Suprapubic skin (tissue), 4 donors: ENCODE measurements at regions not wholly inside any gene's neighbourhood (a gene's known extent, or its start where the extent isn't known, plus 50 kb on each side); places are given as distances from the start of the nearest gene placed in this dataset.
"Not testable (repeated sequence)": the region's sequence is repeated elsewhere in the genome, so short reads cannot be mapped to it uniquely, and the experiment has no call there.

Experiments
- DNase-seq, 2 donors: peaks; one replicate each; pipeline ENCODE4 v3.0.0-alpha.2; 2019; ENCODE audit warnings: low spot score in 2 of 2
- H3K27ac ChIP-seq: fragments of 200-600 bp; sonication (generic); one replicate; pipeline ENCODE4 v1.5.1; 2019
- H3K27me3 ChIP-seq: fragments of 200-600 bp; sonication (generic); one replicate; pipeline ENCODE4 v1.5.1; 2019
- H3K36me3 ChIP-seq: fragments of 200-600 bp; sonication (generic); one replicate; pipeline ENCODE4 v1.5.1; 2019
- H3K4me1 ChIP-seq: fragments of 200-600 bp; sonication (generic); one replicate; pipeline ENCODE4 v1.5.1; 2019
- H3K4me3 ChIP-seq: fragments of 200-600 bp; sonication (generic); one replicate; pipeline ENCODE4 v1.5.1; 2019; ENCODE audit warnings: mild to moderate bottlenecking
- H3K9me3 ChIP-seq: fragments of 200-600 bp; sonication (generic); one replicate; pipeline ENCODE4 v1.5.1; 2019
- EP300 ChIP-seq: sonication (generic); formaldehyde crosslinking; IDR thresholded peaks from one replicate; pipeline ENCODE4 v1.6.1; 2017; ENCODE audit warnings: antibody characterized with exemption
- POLR2A ChIP-seq, 2 donors: fragments of 450-650 bp; IDR thresholded peaks; one replicate each; pipeline ENCODE4 v1.6.1; 2017; ENCODE audit warnings: antibody characterized with exemption in 2 of 2, mild to moderate bottlenecking in 2 of 2, moderate library complexity in 2 of 2
- POLR2AphosphoS5 ChIP-seq, 3 donors: sonication (generic); formaldehyde crosslinking; IDR thresholded peaks; one replicate each; pipeline ENCODE4 v1.6.1; 2017; ENCODE audit warnings: antibody characterized with exemption in 3 of 3
- WGBS: methylation state at CpG from one replicate; pipeline ENCODE4 v1.1.5; 2018; 5-methylcytosine and 5-hydroxymethylcytosine counted together
- TF ChIP-seq, protein P1 (sequence below), 2 donors: fragments of 200-600 bp in 1 of 2; fragments of 450-650 bp in 1 of 2; sonication (generic) in 1 of 2; IDR thresholded peaks; one replicate each; pipeline ENCODE4 v1.5.1; 2016 to 2019; ENCODE audit warnings: antibody characterized with exemption in 2 of 2, mild to moderate bottlenecking in 1 of 2, moderate library complexity in 1 of 2

DNA sequence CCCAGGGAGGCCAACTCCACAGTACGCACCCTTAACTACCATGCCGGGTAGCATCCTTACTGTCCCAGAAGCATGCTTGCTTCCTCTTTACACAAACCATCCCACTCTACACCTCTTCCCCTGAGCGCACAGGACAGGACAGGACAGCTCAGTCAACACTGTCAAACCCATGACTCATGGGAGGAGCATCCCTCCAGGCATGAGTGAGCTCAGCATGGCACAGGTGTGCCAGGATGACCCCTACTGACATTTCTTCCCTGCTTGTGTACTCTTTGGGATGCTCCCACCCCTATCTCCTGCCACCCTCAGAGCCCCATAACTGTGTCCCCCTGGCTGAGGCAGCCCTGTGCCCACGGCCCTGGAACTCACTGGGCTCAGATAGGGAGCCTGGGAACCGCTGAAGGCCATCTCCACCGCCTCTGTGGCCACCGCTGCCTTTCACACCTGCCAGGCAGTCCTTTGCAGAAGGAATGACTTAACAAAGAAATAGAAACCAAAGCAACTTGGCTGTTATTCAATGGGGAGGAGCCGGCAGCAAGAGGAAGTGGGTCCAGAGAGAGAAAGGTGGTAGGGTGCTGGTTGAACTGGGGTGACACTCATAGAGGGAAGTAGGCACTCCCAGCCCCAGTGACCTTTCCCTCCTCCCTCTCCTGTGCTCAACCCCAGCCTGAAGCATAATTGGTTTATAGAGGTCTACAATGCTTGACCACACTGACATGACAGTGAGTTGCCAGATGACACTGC is 119.1 kb downstream of the CDRT15L2 start:
- not testable (repeated sequence) for H3K4me1 ChIP-seq, DNase-seq, H3K4me3 ChIP-seq, H3K36me3 ChIP-seq, H3K9me3 ChIP-seq, H3K27ac ChIP-seq, H3K27me3 ChIP-seq
- WGBS, result 57% methylated on average over 8 of the region's 8 CpGs

DNA sequence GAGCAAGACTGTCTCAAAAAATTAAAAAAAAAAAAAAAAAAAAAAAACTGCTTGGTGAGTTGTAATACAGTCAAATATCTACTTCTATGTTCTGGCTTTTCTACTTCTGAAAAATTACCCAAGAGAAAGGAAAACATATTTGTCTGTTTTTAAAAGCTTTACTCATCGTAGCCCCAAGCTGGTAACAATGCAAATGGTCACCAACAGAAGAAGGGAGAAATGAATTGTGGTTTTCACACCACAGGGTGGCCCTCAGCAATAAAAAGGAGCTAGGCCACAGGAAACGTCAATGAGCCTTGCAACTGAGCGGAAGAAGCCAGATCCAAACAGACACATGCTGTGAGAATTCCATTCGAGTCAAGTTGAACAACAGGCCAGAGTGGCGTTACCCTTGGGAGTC is 121.0 kb downstream of the CDRT15L2 start:
- H3K27me3 ChIP-seq, H3K36me3 ChIP-seq, H3K4me1 ChIP-seq, H3K4me3 ChIP-seq, H3K9me3 ChIP-seq, H3K27ac ChIP-seq, DNase-seq: not testable (repeated sequence)
- 59% methylated on average over 5 of the region's 5 CpGs for WGBS

DNA sequence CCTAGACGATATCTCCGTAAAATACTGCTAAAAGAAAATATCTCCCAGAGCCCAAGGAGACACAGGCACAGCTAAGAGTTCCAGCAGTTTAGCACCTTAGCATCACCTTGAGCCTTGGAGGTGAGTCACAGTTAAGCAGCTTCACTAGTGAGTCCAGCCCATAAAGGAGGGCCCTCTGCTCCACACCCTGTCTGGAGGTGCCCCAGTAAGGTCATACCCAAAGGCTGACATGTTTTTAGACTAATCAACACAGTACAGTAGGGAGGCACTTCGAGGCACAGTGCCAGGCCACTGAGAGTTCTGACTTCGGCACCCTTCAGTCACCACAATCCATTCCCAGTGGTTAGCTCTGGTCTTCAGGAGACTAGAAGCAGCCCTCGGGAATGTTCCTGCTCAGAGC is 121.8 kb downstream of the CDRT15L2 start:
- H3K4me3 ChIP-seq, H3K36me3 ChIP-seq, H3K4me1 ChIP-seq, H3K27ac ChIP-seq, DNase-seq, H3K9me3 ChIP-seq, H3K27me3 ChIP-seq: not testable (repeated sequence)
- 75% methylated on average over 4 of the region's 5 CpGs for WGBS

DNA sequence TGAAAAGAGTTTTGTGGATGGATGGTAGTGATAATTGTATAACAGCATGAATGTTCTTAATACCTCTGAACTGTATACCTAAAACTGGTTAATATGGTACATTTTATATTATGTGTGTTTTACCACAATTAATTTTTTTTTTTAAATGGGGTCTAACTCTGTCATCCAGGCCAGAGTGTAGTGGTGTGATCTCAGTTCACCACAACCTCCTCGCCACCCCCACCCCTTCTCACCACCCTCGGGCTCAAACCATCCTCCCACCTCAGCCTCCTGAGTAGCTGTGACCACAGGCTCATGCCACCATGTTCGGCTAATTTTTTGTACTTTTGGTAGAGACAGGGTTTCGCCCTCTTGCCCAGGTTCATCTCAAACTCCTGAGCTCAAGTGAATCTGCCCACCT is 123.2 kb downstream of the CDRT15L2 start:
- H3K27me3 ChIP-seq, result no peaks in the 10 kb centered on the region
- no peak overlapping the region for H3K27ac ChIP-seq
- TF ChIP-seq POLR2A (IDR thresholded peaks at IDR 0.05), result no peak
- TF ChIP-seq, protein P1, sequence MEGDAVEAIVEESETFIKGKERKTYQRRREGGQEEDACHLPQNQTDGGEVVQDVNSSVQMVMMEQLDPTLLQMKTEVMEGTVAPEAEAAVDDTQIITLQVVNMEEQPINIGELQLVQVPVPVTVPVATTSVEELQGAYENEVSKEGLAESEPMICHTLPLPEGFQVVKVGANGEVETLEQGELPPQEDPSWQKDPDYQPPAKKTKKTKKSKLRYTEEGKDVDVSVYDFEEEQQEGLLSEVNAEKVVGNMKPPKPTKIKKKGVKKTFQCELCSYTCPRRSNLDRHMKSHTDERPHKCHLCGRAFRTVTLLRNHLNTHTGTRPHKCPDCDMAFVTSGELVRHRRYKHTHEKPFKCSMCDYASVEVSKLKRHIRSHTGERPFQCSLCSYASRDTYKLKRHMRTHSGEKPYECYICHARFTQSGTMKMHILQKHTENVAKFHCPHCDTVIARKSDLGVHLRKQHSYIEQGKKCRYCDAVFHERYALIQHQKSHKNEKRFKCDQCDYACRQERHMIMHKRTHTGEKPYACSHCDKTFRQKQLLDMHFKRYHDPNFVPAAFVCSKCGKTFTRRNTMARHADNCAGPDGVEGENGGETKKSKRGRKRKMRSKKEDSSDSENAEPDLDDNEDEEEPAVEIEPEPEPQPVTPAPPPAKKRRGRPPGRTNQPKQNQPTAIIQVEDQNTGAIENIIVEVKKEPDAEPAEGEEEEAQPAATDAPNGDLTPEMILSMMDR (IDR thresholded peaks at IDR 0.05), result no peak
- no peak for TF ChIP-seq EP300
- no peak for DNase-seq
- no peaks in the 10 kb centered on the region for H3K36me3 ChIP-seq
- H3K4me3 ChIP-seq, result no peak overlapping the region
- peaks cover 6% of the 10 kb centered on the region for H3K4me1 ChIP-seq
- 94% methylated on average over 4 of the region's 4 CpGs for WGBS
- H3K9me3 ChIP-seq, result no peaks in the 10 kb centered on the region

DNA sequence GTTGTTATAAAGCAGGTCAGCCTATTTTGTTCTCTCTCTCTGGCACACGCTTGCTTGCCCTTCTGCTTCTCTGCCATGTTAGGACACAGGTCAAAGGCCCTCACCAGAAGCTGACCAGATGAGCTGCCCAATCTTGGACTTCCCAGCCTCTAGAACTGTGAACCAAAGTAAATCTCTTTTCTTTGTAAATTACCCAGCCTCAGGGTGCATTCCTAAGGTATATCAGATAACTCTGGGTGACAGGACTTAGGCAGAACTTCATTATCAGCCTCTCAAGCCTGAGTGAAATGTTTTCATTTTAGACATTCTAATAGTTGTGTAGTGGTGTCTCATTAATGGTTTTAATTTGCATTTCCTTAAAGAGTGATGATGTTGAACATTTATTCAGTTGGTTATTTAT is 124.3 kb downstream of the CDRT15L2 start:
- Histone ChIP-seq H3K36me3 (no peaks in the 10 kb centered on the region), H3K27me3 (peaks cover 2% of the 10 kb centered on the region), H3K27ac (no peak overlapping the region), H3K4me1 (peaks cover 6% of the 10 kb centered on the region), H3K4me3 (no peak overlapping the region), H3K9me3 (no peaks in the 10 kb centered on the region)
- TF ChIP-seq EP300, result no peak
- TF ChIP-seq POLR2AphosphoS5 (IDR thresholded peaks at IDR 0.05), result no peak
- TF ChIP-seq, protein P1 (IDR thresholded peaks at IDR 0.05), result no peak
- no peak for TF ChIP-seq POLR2A (IDR thresholded peaks at IDR 0.05)
- 70% methylated on average over 1 of the region's 1 CpG for WGBS
- no peak for DNase-seq

DNA sequence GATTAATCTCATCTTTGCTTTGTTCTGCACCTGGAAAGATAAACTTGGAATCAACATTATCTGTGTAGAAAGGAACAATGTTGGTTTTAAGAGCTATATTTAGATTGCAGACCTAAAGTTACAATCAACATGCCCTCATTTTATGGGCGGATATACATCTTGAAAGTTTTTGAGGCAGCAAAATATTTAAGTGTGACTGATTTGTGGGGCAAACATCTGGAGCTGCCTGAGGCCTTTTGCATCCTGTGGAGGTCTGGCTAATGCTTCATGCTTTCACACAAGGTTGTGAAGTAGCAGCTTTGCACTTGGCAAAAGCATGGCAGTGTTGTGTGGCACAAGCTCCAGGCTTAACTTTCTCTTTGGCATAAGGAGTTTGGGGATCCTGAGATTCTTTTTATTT is 125.7 kb downstream of the CDRT15L2 start:
- not testable (repeated sequence) for DNase-seq, H3K9me3 ChIP-seq, H3K27me3 ChIP-seq, H3K36me3 ChIP-seq, H3K4me3 ChIP-seq, H3K4me1 ChIP-seq, H3K27ac ChIP-seq
- WGBS, result 80% methylated on average over 1 of the region's 1 CpG

DNA sequence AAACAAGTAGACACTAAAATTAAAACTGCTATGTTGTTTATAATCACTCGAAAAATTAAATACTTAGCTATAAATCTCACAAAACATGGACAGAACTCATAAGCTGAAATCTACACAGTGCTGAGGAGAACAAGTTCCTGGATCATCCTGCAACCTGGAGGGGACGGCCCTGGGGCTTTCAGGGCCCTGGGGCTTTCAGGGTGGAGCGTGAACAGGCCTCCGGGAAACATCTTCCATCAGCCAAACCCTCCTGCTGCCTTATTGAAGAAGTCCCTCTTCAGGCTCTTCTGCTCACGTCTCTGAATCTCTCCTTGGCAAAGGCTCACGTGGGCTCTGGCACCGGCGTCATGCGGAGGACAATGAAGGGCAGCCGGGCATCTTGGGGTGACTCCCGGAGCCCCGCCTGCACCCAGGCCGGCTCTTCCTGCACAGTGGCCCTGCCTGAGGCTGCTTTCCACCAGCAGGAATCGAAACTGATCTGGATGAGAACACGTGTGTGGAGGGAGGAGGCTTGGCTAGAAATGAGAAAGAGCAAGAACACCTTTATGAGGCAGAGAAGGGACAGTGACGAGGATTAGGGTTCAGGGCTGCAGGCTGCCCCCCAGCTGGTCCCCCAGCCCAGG is 127.3 kb downstream of the CDRT15L2 start:
- no peak for DNase-seq
- Histone ChIP-seq H3K27me3 (peaks cover 2% of the 10 kb centered on the region), H3K4me3 (peak overlapping the region; percentile 17), H3K36me3 (no peaks in the 10 kb centered on the region), H3K27ac (no peak overlapping the region), H3K9me3 (no peaks in the 10 kb centered on the region), H3K4me1 (peaks cover 6% of the 10 kb centered on the region)
- 42% methylated on average over 16 of the region's 16 CpGs for WGBS
- TF ChIP-seq POLR2A (IDR thresholded peaks at IDR 0.05) (no peak), EP300 (no peak), POLR2AphosphoS5 (IDR thresholded peaks at IDR 0.05) (no peak)
- TF ChIP-seq, protein P1 (IDR thresholded peaks at IDR 0.05), result no peak

DNA sequence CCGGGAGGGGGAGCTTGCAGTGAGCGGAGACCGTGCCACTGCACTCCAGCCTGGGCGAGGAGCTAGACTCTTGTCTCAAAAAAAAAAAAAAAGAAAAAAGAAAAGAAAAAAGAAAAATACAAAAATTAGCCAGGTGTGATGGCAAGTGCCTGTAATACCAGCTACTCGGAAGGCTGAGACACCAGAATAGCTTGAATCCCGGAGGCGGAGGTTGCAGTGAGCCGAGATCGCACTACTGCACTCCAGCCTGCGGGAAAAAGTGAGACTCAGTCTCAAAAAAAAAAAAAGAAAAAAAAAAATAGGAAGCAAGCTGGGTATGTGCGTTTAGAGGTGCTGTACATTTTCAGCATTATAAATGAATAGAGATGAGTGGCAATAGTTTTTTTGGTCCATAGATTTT is 129.3 kb downstream of the CDRT15L2 start:
- DNase-seq, result not testable (repeated sequence)

DNA sequence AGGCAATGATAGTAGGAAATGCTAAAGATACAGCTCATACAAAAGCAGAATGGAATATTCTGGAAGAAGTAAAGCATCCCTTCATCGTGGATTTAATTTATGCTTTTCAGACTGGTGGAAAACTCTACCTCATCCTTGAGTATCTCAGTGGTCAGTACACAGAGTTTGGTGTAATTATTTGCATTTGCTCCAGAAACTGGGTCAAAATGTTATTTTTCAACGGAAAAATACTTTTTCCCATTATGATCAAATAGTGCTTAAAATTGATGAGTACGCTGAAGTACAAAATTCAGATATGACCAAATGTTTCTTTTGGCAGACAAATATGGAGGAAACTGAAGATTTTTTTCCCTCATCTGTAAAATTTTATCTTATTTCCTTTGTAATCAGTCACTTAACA is 137.0 kb downstream of the CDRT15L2 start:
- not testable (repeated sequence) for H3K27me3 ChIP-seq

More for the DNA sequence above, 129.3 kb downstream of the CDRT15L2 start:
- H3K4me3 ChIP-seq, H3K4me1 ChIP-seq, H3K27ac ChIP-seq, H3K36me3 ChIP-seq, H3K27me3 ChIP-seq, H3K9me3 ChIP-seq: not testable (repeated sequence)
- WGBS, result 74% methylated on average over 11 of the region's 11 CpGs

More for the DNA sequence above, 137.0 kb downstream of the CDRT15L2 start:
- not testable (repeated sequence) for H3K4me1 ChIP-seq, H3K4me3 ChIP-seq, H3K9me3 ChIP-seq, H3K36me3 ChIP-seq, H3K27ac ChIP-seq, DNase-seq
- 80% methylated on average over 3 of the region's 3 CpGs for WGBS
